K562 (cell line): ENCODE measurements at regions not wholly inside any gene's neighbourhood (a gene's known extent, or its start where the extent isn't known, plus 50 kb on each side); places are given as distances from the start of the nearest gene placed in this dataset.
A peak's percentile ranks its signal among the peaks of the same experiment; 100 is the strongest.

Experiments used
- BRF1 ChIP-seq: IDR thresholded peaks from 3 replicates; pipeline ENCODE4 v1.6.1; 2011; ENCODE audit warnings: borderline replicate concordance, mild to moderate bottlenecking; ENCODE audit not compliant: insufficient read length; ENCODE audit errors: extremely low read depth
- CBFA2T3 ChIP-seq: fragments of 450-650 bp; IDR thresholded peaks from 2 replicates; pipeline ENCODE4 v1.6.1; 2017
- CC2D1A ChIP-seq: fragments of 450-650 bp; IDR thresholded peaks from 2 replicates; pipeline ENCODE4 v1.6.1; 2017; ENCODE audit warnings: mild to moderate bottlenecking
- CXXC5 ChIP-seq: fragments of 250-450 bp; sonication (Bioruptor Pico); IDR thresholded peaks from 2 replicates; pipeline ENCODE4 v1.8.0; 2022; ENCODE audit warnings: inconsistent platforms, mild to moderate bottlenecking, moderate library complexity
- FOXK2 ChIP-seq, 2 experiments: fragments of 450-650 bp; IDR thresholded peaks in 1 of 2; conservative IDR thresholded peaks in 1 of 2; 2 replicates each; pipeline ENCODE4 v1.6.1; 2016; ENCODE audit warnings: low read depth in 2 of 2, mild to moderate bottlenecking in 1 of 2
- FOXM1 ChIP-seq, 2 experiments: fragments of 450-650 bp in 1 of 2; sonication (generic) in 1 of 2; formaldehyde crosslinking in 1 of 2; IDR thresholded peaks; 2 replicates each; pipeline versions ENCODE4 v1.6.1 to v1.9.0; 2017 to 2022; ENCODE audit warnings: low read depth in 2 of 2, mild to moderate bottlenecking in 2 of 2, missing genetic modification reagents in 1 of 2, moderate library complexity in 1 of 2
- HNRNPK ChIP-seq: fragments of 200-400 bp; formaldehyde crosslinking; IDR thresholded peaks from one replicate; pipeline ENCODE4 v1.6.1; 2018; ENCODE audit warnings: mild to moderate bottlenecking, low read depth, low read length; ENCODE audit not compliant: poor library complexity, severe bottlenecking
- KLF16 ChIP-seq: IDR thresholded peaks from 2 replicates; pipeline ENCODE4 v1.6.1; 2016; ENCODE audit warnings: antibody characterized with exemption
- LEF1 ChIP-seq: fragments of 450-650 bp; IDR thresholded peaks from 2 replicates; pipeline ENCODE4 v1.6.1; 2016; ENCODE audit warnings: mild to moderate bottlenecking
- MAFG ChIP-seq: fragments of 450-650 bp; conservative IDR thresholded peaks from 2 replicates; pipeline ENCODE4 v1.6.1; 2016; ENCODE audit warnings: missing genetic modification characterization, missing compliant biosample characterization
- MEIS2 ChIP-seq: fragments of 450-650 bp; IDR thresholded peaks from 2 replicates; pipeline ENCODE4 v1.6.1; 2014; ENCODE audit warnings: mild to moderate bottlenecking; ENCODE audit not compliant: partially characterized antibody
- NCOA2 ChIP-seq, 2 experiments: fragments of 450-650 bp; IDR thresholded peaks; 2 replicates each; pipeline ENCODE4 v1.6.1; 2018; ENCODE audit warnings: mild to moderate bottlenecking in 2 of 2, moderate library complexity in 1 of 2; ENCODE audit not compliant: partially characterized antibody in 2 of 2
- NEUROD1 ChIP-seq: fragments of 150-350 bp; IDR thresholded peaks from 2 replicates; pipeline ENCODE4 v1.6.1; 2014; ENCODE audit warnings: borderline replicate concordance, low read length, low read depth; ENCODE audit not compliant: partially characterized antibody
- NFATC3 ChIP-seq: fragments of 450-650 bp; IDR thresholded peaks from 2 replicates; pipeline ENCODE4 v1.6.1; 2017; ENCODE audit warnings: mild to moderate bottlenecking
- PCBP1 ChIP-seq: fragments of 200-400 bp; formaldehyde crosslinking; IDR thresholded peaks from 2 replicates; pipeline ENCODE4 v1.6.1; 2018; ENCODE audit warnings: mild to moderate bottlenecking, low read depth, low read length; ENCODE audit not compliant: poor library complexity, severe bottlenecking
- PHTF2 ChIP-seq: fragments of 250-450 bp; sonication (Bioruptor Pico); IDR thresholded peaks from 2 replicates; pipeline ENCODE4 v1.5.0; 2021; ENCODE audit warnings: mild to moderate bottlenecking
- RAD51 ChIP-seq: fragments of 450-650 bp; IDR thresholded peaks from 2 replicates; pipeline ENCODE4 v1.7.1; 2016; ENCODE audit warnings: low read depth, mild to moderate bottlenecking, borderline replicate concordance
- RBM25 ChIP-seq: fragments of 200-400 bp; formaldehyde crosslinking; IDR thresholded peaks from 2 replicates; pipeline ENCODE4 v1.6.1; 2018; ENCODE audit warnings: low read length, low read depth, moderate library complexity; ENCODE audit not compliant: severe bottlenecking
- RNF2 ChIP-seq: sonication (generic); IDR thresholded peaks from 2 replicates; pipeline ENCODE4 v1.6.1; 2016
- SAFB ChIP-seq: fragments of 200-400 bp; formaldehyde crosslinking; IDR thresholded peaks from 2 replicates; pipeline ENCODE4 v1.6.1; 2017; ENCODE audit warnings: low read depth, low read length, borderline replicate concordance
- TRIM24 ChIP-seq, 2 experiments: fragments of 450-650 bp; IDR thresholded peaks; 2 replicates each; pipeline ENCODE4 v1.6.1; 2016
- TRIM28 ChIP-seq: fragments of 450-650 bp; IDR thresholded peaks from 2 replicates; pipeline ENCODE4 v1.6.1; 2017
- ZEB2 ChIP-seq: fragments of 450-650 bp; IDR thresholded peaks from 2 replicates; pipeline ENCODE4 v1.6.1; 2016
- ZNF134 ChIP-seq: fragments of 250-450 bp; sonication (Bioruptor Pico); conservative IDR thresholded peaks from 2 replicates; pipeline ENCODE4 v1.4.0; 2020
- ZNF239 ChIP-seq: fragments of 250-450 bp; sonication (Bioruptor Pico); IDR thresholded peaks from 2 replicates; pipeline ENCODE4 v1.4.0; 2020; ENCODE audit warnings: mild to moderate bottlenecking
- ZNF589 ChIP-seq: fragments of 200-800 bp; sonication (Bioruptor generic); IDR thresholded peaks from 2 replicates; pipeline ENCODE4 v1.6.1; 2016; ENCODE audit warnings: low read depth, missing genetic modification characterization, missing compliant biosample characterization
- ZNF644 ChIP-seq: fragments of 200-800 bp; sonication (Bioruptor generic); IDR thresholded peaks from 2 replicates; pipeline ENCODE4 v1.6.1; 2016; ENCODE audit warnings: low read depth, missing genetic modification characterization, missing compliant biosample characterization
- TF ChIP-seq, protein P1 (sequence below): fragments of 450-650 bp; formaldehyde crosslinking; IDR thresholded peaks from 2 replicates; pipeline ENCODE4 v1.4.0; 2022; ENCODE audit warnings: mild to moderate bottlenecking, moderate library complexity
- TF ChIP-seq, protein P2 (sequence below): conservative IDR thresholded peaks from 2 replicates; pipeline ENCODE4 v1.6.1; 2011; ENCODE audit warnings: low read depth, mild to moderate bottlenecking, low read length; ENCODE audit not compliant: control insufficient read depth
- TF ChIP-seq, protein P3 (sequence below): fragments of 250-450 bp; sonication (Bioruptor Pico); IDR thresholded peaks from 2 replicates; pipeline ENCODE4 v1.9.0; 2021; ENCODE audit warnings: mild to moderate bottlenecking

DNA sequence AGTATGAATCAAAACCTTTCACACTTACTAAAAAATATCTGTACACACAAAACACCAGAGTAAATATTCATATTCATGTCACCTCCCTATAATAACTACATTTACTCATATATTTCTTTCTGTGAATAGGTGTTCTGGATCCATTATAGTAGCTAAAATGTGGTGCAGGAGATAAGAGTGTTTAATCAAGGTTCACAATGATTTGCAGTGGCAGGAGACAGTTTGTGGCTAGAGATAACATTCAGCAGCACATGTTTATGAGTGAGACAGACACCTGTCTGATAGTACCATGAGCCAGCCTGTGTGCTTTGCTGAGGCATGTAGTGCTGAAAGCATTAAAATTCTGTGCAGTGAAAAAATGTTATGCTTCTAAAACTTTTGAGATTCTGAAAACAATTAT is 410.3 kb downstream of the SRGAP2C start (continued):
- TF ChIP-seq HNRNPK (no peak), CBFA2T3 (peak; percentile 98), PHTF2 (CRISPR knock-in tag) (no peak), PCBP1 (no peak), MAFG (tag) (peak; percentile 71), CC2D1A (peak; percentile 94), ZEB2 (peak; percentile 96), FOXM1 (IDR thresholded peaks at IDR 0.05; ENCODE audit: low read depth) (peak; percentile 93), FOXM1 (CRISPR knock-in tag; IDR thresholded peaks at IDR 0.05; ENCODE audit: low read depth) (no peak), BRF1 (no peak), NFATC3 (no peak), KLF16 (peak; percentile 98), RNF2 (peak; percentile 71; the same call in 1 of the 2 replicates), ZNF644 (peak; percentile 97), CXXC5 (CRISPR knock-in tag) (peak; percentile 68), LEF1 (peak; percentile 89), SAFB (no peak), ZNF589 (CRISPR knock-in tag) (peak; percentile 82), TRIM28 (no peak), RBM25 (no peak), NEUROD1 (peak; percentile 29), ZNF239 (CRISPR knock-in tag) (no peak), MEIS2 (peak; percentile 99), TRIM24 (IDR thresholded peaks at IDR 0.05) (peak; percentile 96 to 97), NCOA2 (IDR thresholded peaks at IDR 0.05; ENCODE audit: partially characterized antibody in 2 of 2) (peak; percentile 77), RAD51 (0 out of 2 replicates have a peak, but pooled peaks have one; percentile 11), ZNF134 (CRISPR knock-in tag) (peak; percentile 32; the same call in 1 of the 2 replicates), FOXK2 (conservative IDR thresholded peaks at IDR 0.05 in 1 of 2, IDR thresholded peaks at IDR 0.05 in 1 of 2; ENCODE audit: low read depth in 2 of 2) (peak; percentile 64 to 72; a peak in 3 of 4 replicates)
- TF ChIP-seq, protein P1, sequence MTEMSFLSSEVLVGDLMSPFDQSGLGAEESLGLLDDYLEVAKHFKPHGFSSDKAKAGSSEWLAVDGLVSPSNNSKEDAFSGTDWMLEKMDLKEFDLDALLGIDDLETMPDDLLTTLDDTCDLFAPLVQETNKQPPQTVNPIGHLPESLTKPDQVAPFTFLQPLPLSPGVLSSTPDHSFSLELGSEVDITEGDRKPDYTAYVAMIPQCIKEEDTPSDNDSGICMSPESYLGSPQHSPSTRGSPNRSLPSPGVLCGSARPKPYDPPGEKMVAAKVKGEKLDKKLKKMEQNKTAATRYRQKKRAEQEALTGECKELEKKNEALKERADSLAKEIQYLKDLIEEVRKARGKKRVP (CRISPR knock-in tag): peak; percentile 50; the same call in 1 of the 2 replicates
- TF ChIP-seq, protein P2, sequence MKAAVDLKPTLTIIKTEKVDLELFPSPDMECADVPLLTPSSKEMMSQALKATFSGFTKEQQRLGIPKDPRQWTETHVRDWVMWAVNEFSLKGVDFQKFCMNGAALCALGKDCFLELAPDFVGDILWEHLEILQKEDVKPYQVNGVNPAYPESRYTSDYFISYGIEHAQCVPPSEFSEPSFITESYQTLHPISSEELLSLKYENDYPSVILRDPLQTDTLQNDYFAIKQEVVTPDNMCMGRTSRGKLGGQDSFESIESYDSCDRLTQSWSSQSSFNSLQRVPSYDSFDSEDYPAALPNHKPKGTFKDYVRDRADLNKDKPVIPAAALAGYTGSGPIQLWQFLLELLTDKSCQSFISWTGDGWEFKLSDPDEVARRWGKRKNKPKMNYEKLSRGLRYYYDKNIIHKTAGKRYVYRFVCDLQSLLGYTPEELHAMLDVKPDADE: no peak
- TF ChIP-seq, protein P3, sequence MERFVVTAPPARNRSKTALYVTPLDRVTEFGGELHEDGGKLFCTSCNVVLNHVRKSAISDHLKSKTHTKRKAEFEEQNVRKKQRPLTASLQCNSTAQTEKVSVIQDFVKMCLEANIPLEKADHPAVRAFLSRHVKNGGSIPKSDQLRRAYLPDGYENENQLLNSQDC (CRISPR knock-in tag): 0 out of 2 replicates have a peak, but pooled peaks have one; percentile 20
